ENCODE measurements at regions not wholly inside any gene's neighbourhood (a gene's known extent, or its start where the extent isn't known, plus 50 kb on each side); places are given as distances from the start of the nearest gene placed in this dataset.
"Not testable (repeated sequence)": the region's sequence is repeated elsewhere in the genome, so short reads cannot be mapped to it uniquely, and the experiment has no call there.

DNA sequence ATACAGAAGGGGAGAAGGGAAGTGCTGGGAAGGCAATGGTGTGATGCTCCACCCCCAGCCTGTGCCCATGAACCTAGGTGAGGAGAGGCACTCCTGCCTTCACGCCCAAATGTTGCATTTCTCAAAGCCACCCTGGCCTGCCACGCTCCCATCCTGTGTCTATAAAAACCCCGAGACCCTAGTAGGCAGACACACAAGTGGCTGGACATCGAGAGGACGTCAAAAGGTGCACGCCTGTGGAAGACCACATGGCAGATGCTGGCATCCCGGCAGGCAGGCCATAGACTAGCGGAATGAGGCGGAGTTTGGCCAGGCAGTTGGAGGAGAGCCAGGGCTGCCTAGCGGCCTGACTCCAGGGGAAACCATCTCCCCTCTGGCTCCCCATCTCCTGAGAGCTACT lies 1168.5 kb upstream of the ADGRL2 start:
- no peak for DNase-seq (ENCODE audit: low spot score)

DNA sequence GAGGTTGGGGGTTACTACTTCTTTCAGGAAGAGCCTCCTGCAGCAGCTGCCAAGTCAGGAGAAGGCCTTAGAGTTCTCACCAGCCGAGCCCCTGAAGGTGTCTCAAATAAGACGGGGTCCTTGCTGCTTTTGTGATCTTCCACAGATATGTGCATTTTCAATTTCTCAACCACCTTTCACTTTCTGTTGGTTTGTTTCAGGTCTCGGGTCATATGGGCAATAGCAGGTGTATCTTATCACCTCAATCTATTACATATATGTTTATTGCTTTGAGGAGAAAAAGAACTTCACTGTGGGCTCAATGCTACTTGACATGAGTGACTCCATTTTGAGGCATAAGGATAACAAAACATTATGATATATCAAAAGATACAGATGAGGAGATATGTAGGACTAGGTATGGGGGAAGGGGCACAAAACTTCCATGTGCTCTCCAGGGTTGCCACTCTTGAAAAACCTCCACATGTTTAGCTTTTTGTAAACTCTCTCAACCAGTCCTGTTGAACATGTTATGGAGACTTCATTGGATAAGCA lies 1171.4 kb upstream of the ADGRL2 start:
- no peak for DNase-seq (ENCODE audit: low spot score)

DNA sequence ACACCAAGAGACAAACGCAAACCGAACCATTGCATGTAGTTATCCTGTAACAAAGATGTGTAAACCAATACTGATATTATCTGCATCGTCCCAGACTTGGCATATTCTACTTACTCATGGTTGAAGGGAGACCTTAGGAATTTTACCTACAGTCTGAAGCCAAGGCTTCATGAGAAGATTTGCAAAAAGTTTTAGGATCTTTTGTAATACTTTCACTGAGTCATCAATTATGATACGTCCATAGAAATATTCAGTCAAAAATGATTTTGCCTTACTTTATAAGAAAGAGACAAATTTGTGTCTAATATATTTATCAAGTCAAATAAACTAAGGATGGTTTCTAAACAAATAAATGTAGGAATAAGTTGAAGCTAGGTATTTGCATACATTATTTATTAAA lies 1176.1 kb upstream of the ADGRL2 start:
- DNase-seq (ENCODE audit: low spot score): no peak

DNA sequence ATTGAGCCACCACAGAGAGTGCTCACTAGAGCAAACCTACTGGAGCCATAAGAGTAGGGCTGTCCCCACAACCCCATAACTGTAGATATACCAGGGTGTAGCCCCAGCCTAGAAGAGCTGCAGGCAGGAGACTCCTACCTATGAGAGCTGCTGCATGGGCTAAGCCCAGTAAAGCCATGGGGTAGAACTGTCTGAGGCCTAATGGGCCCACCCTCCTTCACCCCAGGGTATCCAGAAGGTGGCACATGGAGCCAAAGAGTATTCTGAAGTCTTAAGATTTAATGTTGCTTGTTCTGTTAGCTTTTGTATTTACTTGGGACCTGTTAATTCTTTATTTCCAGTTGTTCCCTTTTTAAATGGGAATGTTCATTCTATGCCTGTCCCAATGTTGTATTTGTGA lies 1193.7 kb upstream of the ADGRL2 start:
- DNase-seq (ENCODE audit: low spot score): no peak

DNA sequence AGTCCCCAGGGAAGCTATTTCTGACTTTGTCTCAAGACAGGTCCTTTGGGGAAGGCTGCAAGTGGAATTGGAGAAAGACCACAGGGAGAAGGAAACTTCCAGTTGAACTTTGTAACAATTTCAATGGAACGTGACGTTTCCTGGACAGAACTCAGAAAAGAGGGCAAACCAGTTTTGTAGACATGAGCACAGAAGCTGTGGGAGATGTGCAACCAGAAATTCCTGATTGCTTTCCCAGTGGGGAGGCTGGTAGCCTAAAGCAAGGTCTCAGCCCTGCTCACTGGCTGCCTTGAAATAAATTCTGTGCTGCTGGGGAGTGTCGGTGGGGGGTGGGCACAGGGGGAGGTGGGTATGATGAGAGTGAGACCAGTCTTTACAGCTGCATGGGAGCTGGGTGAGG lies 1206.7 kb upstream of the ADGRL2 start:
- DNase-seq (ENCODE audit: low spot score): no peak

DNA sequence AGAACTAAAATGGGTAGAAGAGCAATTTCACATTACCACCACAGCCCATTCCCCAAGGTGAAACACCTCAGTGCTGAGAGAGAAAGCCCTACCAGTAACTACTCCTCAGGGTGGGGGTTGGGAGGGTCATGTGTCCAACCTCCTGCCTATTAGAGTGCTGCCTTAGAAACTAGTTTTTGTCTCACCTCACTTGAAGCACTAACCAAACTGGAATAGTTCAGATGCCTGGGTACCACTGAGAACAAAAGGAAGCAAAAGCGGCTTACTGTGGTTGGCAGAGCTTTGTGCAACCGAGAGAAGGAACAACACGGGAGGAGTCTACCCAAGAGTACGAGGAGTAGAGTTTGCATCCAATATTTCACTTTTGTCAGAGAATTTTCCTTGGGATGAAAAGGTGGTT lies 1207.5 kb upstream of the ADGRL2 start:
- no peak for DNase-seq (ENCODE audit: low spot score)

DNA sequence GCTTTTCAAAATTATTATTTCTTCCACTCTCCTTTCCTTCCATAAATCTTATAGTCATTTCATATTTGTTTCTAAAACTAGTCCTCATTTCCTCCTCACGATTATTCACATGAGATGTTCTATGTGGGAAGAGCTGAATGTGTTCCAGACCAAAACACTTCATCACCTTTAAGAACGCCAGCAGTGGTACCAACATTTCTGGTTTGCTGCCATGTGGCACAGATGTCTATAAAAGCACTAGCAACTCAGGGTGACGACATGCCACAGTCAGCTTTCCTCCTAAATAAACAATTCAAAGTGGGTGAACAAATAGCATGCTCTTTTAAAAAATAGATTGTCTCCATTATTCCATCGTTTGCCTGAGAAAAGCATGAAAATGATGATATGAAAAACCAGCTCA lies 1217.8 kb upstream of the ADGRL2 start:
- no peak for DNase-seq (ENCODE audit: low spot score)

DNA sequence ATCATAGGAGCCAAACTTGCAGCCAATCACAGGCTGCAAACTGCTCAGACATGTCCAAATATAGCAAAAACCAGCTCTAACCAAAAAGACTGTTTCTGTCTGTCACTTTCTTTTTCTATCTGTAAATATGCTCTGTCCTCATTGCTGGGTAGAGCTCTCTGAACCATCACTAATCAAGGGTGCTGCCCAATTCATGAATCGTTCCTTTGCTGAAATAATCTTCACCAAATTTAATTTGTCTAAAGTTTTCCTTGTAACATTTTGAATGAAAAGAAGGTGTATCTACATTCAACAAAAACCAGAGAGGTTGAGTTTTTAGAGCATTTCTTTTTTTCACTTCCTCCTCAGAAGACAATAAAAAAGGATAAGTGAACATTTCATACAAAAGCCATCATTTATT lies 1221.7 kb upstream of the ADGRL2 start:
- DNase-seq (ENCODE audit: low spot score): no peak

DNA sequence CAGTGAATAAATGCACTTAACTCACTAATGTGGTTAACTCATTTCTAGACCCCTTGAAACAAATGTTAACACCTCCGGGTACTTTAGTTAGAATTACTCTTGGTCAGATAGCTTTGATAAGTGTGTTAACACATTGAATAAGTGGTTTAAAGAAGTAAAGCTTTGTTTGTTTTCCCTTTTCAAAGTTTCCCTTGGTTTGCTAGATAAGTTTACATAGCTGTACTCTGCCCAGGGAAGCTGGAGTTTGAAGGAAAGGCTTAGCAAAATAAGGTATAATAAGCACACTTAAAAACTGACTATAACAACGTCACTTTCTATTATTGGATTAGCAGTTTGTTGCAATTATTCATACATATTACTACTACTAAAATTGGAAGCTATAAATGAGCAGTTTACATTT lies 1233.9 kb upstream of the ADGRL2 start:
- no peak for DNase-seq (ENCODE audit: low spot score)

DNA sequence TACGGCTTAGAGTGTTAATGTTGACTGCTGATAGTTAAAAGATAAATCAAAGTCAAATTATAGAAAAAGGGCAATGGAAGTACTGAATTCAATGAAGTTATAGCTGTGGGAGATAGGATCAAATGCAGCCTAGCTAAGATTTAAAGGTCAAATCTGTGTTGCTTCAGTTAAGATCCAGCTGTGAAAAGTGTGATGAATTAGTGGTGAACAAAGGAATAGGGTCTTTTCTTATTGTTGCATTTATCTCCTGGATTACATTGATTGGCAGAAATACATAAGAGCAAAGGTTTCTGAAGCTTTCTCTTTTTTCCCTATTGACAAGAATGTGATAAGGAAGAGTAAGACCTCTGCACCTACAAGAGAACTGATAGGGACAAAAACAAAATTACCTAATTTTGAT lies 1234.6 kb upstream of the ADGRL2 start:
- DNase-seq (ENCODE audit: low spot score): no peak

DNA sequence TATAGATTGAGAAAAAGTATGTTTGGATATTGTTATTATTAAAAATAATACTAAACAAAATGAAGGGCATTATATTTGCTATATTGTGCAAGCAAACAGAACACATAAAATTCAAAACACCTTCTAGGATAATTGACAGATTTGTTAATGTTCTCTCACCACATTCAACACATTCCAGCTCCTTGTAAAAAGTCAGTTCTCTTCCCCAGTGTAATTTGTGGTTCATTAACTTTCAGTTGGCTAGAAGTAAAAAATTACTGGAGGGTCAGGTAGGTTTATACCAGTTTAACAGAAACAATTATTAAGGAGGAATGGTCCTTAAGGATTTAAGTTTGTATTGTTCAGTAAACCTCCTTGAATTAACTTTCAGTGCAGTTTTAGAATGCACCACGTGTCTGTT lies 1235.3 kb upstream of the ADGRL2 start:
- no peak for DNase-seq (ENCODE audit: low spot score)

DNA sequence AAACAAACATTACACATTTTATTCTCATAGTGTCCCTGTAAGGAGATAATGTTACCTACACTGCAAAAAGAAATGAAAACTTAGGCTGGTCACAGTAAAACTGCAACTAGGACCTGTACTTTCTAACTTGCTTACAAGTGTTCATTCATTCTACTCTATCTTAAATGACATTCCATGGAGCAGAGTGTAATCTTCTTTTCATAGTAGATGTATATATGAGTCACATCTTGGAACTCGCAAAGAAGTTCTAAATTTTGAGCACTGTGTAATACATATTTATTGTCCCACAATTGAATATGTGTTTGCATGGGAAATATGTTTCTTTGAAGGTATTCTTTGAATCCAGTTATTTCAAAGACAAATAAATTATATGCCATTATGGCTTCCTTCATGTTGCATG lies 1258.5 kb upstream of the ADGRL2 start:
- DNase-seq (ENCODE audit: low spot score): no peak

DNA sequence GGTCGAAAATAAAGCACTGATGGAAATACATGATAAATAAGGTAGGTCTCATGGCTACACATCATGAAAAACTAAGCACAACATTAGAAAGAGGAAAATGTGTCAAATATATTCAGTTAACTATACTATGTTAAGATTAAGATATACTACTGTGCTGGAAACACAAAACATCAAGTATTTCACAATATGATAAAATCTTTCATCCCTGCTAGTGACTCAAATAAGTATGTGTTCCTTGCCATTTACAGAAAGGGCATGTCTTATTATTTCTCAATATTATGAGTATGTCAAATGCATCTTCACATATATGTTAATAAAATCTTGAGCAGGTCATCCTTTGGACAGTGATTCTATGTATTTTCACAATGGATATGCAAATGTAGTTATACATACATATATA lies 1260.1 kb upstream of the ADGRL2 start:
- DNase-seq (ENCODE audit: low spot score): no peak

DNA sequence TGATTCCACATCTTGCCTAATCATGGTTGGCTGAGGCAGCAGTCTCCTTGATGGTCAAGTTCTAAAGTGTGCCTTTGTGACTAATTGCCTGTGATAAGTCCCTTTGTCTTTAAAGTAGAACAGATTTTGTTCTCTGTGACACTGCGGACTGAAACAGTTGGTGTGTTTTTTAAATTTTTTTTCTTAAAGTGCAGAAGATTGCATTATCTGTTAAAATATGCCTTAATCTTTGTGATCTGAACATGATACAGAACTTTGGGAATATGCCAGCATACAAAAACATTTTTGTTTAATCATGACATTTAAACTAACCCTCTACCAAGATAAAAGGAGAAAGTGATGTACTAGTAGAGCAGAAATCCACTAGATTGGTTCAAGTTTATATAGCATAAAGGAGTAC lies 1260.6 kb upstream of the ADGRL2 start:
- DNase-seq (ENCODE audit: low spot score): no peak

DNA sequence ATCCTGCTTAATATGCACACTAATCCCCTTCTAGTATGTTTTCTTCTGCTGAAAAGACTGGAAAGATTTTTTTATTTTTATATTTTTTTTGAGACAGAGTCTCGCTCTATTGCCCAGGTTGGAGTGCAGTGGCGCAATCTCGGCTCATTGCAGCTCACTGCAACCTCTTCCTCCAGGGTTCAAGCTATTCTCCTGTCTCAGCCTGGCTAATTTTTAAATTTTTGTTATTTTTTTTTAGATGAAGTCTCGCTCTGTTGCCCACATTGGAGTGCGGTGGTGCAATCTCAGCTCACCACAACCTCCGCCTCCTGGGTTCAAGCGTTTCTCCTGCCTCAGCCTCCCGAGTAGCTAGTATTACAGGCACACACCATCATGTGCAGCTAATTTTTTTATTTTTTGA lies 1261.4 kb upstream of the ADGRL2 start:
- not testable (repeated sequence) for DNase-seq (ENCODE audit: low spot score)

DNA sequence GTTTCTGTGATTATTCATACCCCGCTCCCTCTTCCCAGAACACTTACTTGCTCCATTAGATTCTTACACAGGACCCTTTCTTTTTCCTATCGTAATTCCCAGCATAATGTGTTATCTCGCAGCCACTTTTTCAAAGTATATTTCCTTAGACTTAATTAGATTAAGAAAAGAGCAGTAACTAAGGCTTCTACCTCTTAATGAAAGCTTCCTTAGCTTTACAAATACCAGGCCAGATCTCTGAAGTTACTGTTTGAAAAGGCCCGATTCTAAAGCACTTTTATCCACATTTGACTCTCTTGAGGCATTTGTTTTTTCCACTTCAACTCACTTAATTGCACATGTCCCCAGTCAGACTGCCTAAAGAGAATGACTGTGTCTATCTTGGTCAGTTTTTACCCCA lies 1264.3 kb upstream of the ADGRL2 start:
- DNase-seq (ENCODE audit: low spot score): no peak

DNA sequence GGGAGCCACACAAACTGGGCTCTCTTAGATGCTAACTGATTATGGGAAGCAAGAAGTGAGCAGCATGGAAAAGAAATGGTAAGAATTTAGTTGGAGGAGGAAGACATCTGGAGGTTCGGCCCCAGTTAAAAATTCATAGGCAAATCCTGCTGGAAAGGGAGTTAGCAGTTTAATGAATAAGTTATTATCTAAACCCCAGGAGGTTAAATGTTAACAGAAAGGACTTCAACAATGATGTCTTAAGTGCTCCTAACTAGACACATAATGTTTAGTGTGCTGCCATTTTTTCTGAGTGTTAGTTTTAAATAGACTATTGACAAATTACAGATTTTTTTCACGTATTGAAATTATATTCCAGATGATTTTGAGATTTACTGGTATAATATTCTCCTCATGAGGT lies 1265.3 kb upstream of the ADGRL2 start:
- no peak for DNase-seq (ENCODE audit: low spot score)

DNA sequence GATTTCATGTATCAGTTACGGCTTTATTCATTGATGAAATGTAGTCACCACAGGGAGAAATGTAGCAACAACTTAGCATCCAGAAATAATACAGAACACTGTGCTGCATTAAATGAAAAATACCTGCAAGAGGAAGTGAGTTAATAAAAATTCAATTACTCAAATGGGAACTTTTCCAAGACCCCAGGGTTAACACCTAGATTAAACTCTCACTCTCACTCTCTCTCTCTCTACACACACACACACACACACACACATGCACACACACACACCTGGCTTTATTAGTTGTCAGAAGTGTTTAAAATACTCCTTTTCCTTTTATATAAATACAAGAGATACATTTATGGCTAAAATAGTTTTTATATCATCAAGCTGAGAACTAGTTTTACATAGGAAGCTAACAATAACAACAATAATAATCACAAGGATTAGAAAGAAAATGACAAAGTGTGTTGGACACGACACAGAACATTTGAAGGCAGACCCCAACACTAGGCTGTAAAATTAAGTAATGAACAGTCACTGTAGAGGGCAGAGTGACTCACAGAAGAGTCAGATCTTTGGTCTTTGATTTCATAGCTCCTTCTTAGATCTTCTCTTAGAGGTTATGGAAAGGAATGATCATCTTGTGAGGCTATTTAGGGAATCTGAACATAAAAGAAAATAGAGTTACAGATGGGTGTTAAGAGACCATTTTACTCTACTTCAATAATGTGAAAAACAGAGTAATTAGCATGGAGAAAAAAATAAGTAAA lies 1266.0 kb upstream of the ADGRL2 start:
- no peak for DNase-seq (ENCODE audit: low spot score)

DNA sequence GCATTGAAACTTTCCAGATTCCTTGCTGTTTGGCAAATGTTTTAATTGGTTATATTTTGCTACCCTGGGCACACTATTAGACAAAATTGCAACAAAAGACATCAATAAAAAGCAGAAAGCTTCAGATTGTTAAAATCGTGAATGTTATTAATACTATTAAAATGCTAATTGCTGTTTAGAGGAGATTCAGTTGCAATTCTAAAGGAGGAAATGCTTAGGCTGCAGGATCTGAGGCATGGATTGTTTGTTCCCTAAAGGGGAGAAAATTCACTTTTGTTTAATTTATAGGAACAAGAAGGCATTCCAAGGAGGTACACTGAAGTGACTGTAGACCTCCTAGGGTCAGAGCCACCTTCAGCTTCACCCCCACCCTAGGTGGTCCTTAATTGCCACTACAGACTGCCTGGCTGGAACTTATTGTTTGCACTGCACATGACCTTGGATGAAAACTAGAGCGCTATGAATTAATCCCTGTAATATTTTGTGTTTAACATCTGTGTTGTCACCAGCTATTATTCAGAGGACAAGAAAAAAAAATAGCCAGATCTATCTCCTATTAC lies 1266.9 kb upstream of the ADGRL2 start:
- DNase-seq (ENCODE audit: low spot score): no peak

DNA sequence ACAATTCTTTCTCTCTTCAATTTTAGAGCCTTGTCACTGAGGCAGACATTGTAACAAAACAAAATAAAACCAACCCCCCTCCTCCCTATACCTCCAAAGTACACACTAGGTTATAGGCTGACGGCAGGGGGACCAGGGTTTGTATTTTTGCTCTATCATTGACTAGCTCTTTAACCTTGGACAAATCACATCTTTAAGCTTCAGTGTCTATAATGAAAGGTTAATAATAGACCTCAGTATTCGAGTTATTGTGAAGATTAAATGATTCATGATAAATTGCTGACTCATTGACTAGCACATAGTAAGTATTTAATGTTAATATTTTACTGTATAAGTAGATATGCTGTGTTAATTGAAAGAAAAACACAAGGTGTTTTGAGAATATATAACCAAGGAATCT lies 1267.6 kb upstream of the ADGRL2 start:
- no peak for DNase-seq (ENCODE audit: low spot score)

DNA sequence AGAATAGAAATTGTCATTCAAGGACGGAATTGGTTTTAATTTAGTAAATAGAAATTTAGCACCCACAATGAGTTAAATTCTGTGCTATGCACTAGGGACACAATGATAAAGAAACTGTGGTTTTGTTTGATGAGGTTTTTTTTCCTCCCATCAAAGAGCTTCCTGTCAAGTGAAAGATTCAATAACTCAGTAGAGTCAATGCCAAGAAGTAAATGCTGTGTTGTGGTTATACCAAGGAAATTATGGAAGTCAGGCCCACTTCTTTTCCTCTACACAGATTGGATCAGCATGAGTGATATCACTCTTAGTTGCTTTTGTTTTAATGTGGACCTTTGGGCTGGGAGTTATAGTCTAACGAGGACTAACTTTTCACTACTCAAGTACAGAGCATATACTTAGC lies 1269.6 kb upstream of the ADGRL2 start:
- DNase-seq (ENCODE audit: low spot score): no peak

DNA sequence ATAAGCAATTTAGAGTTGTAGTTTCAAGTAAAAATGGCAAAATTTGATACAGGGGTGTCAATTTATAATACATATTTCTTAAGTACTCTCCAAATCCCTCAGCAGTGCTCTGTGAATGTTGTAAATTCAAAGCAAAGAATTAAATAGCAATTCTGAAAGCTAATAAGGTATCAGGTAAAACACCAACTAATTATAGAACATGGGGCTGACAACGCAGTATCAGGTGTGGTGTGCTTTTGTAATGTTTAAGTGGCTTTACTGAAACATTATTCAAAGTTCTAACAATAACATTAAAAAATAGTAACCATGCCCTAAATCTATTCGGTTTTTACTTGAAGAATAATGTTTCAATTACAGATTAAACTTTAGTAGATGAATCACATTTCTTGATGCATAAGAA lies 1271.2 kb upstream of the ADGRL2 start:
- no peak for DNase-seq (ENCODE audit: low spot score)

DNA sequence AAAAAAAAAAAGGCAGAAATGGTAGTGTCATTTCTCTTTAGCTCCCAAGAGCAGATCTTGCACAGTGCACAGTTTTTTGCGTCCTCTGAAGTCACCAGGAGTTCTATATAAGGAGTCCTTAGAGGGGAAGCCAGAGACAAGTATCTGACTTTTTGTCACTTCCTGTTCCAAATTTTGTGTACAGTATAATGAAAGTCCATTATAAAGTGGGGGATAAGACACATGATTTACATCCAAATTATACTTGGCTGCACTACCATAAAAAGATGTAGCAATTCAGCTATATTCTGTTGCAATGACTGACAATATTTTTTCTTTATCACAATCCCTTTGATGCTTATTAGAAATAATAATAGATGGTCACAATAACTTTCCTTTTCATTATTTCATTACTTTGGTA lies 1276.9 kb upstream of the ADGRL2 start:
- DNase-seq (ENCODE audit: low spot score): no peak

DNA sequence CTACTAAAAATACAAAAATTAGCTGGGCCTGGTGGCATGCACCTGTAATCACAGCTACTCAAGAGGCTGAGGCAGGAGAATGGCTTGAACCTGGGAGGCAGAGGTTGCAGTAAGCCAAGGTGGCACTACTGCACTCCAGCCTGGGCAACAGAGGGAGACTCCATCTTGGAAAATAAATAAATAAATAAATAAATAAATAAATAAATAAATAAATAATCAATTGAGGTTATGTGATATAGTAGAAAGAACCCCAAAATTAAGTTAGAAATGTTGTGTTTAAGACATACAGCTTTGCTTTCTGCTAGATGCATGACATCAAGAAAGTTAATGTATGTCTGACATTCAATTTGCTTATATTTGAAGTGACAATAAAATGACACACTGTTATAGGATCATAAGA lies 1277.7 kb upstream of the ADGRL2 start:
- DNase-seq (ENCODE audit: low spot score): not testable (repeated sequence)

All from activated CD4-positive, alpha-beta T cell treated with anti-CD3 and anti-CD28 coated beads, Interleukin-2, Interleukin-4, amounts not matched to agents 100 ng/mL and 50 ng/mL, durations not matched to agents 16 hours and 8 hours (primary cell).